ENCODE measurements at regions not wholly inside any gene's neighbourhood (a gene's known extent, or its start where the extent isn't known, plus 50 kb on each side); places are given as distances from the start of the nearest gene placed in this dataset.

DNA sequence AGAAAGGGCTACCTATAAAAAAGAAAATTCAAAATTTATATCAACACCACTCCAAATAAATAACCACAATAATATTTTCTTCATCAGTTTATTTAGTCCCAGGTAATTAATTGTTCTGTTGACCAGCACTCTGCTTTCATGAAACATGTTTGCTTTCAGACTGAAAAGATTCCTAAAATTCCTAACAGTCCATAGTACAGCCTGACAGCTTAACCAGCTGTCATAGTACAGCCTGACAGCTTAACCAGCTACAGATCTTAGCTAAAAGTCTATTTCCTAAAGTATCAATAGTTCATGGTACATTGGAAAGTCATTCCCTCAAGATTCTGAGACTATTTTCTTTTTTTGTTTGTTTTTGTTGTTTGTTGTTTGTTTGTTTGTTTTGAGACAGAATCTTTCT lies 144.1 kb upstream of the DDX53 start:
- Histone ChIP-seq H3K27me3 (ENCODE audit: control insufficient read depth in 2 of 2, insufficient read depth in 2 of 2, low read length in 2 of 2) (no peaks in the 10 kb centered on the region), H3K27ac (ENCODE audit: extremely low read depth, low read depth, low read length) (no peak overlapping the region), H3K36me3 (ENCODE audit: control insufficient read depth, insufficient read depth, low read length) (no peaks in the 10 kb centered on the region), H3K9ac (ENCODE audit: insufficient read depth in 1 of 2, low read depth in 2 of 2, low read length in 2 of 2) (no peak overlapping the region), H2AFZ (ENCODE audit: low read depth, low read length) (no peak overlapping the region), H3K9me1 (ENCODE audit: control insufficient read depth, insufficient read depth, low read length) (no peaks in the 10 kb centered on the region), H3K4me3 (no peak overlapping the region), H3K79me2 (ENCODE audit: control insufficient read depth, insufficient read depth, low read length) (no peaks in the 10 kb centered on the region), H3K4me1 (replicated peaks in 1 of 2; ENCODE audit: control insufficient read depth in 2 of 2, insufficient read depth in 2 of 2, low read length in 2 of 2) (no peaks in the 10 kb centered on the region), H4K20me1 (replicated peaks; ENCODE audit: control insufficient read depth, insufficient read depth, low read length) (no peaks in the 10 kb centered on the region), H3K4me2 (ENCODE audit: insufficient read depth, low read length) (no peak overlapping the region), H3K9me3 (replicated peaks; ENCODE audit: control insufficient read depth, insufficient read depth, low read depth, low read length) (no peaks in the 10 kb centered on the region; the same call in 1 of the 2 replicates)
- DNase-seq (ENCODE audit: extremely low read depth in 1 of 4, low spot score in 3 of 4) (no peak), ATAC-seq (no peak), FAIRE-seq (no peak)
- no peak for TF ChIP-seq CCAR2 (IDR thresholded peaks at IDR 0.05; ENCODE audit: low read depth, low read length)
- no peak for TF ChIP-seq FUS (optimal IDR thresholded peaks at IDR 0.05; ENCODE audit: low read depth, low read length)
- no peak for TF ChIP-seq U2AF2 (optimal IDR thresholded peaks at IDR 0.05; ENCODE audit: low read depth, low read length)
- TF ChIP-seq, protein P1, sequence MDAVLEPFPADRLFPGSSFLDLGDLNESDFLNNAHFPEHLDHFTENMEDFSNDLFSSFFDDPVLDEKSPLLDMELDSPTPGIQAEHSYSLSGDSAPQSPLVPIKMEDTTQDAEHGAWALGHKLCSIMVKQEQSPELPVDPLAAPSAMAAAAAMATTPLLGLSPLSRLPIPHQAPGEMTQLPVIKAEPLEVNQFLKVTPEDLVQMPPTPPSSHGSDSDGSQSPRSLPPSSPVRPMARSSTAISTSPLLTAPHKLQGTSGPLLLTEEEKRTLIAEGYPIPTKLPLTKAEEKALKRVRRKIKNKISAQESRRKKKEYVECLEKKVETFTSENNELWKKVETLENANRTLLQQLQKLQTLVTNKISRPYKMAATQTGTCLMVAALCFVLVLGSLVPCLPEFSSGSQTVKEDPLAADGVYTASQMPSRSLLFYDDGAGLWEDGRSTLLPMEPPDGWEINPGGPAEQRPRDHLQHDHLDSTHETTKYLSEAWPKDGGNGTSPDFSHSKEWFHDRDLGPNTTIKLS (IDR thresholded peaks at IDR 0.05; ENCODE audit: borderline replicate concordance, low read depth) = no peak
- TF ChIP-seq SAFB (IDR thresholded peaks at IDR 0.05; ENCODE audit: borderline replicate concordance, low read depth, low read length) = no peak
- no peak for TF ChIP-seq ZNF121 (CRISPR knock-in tag; conservative IDR thresholded peaks at IDR 0.05)
- no peak for TF ChIP-seq ZNF324 (CRISPR knock-in tag; IDR thresholded peaks at IDR 0.05)
- TF ChIP-seq, protein P2, sequence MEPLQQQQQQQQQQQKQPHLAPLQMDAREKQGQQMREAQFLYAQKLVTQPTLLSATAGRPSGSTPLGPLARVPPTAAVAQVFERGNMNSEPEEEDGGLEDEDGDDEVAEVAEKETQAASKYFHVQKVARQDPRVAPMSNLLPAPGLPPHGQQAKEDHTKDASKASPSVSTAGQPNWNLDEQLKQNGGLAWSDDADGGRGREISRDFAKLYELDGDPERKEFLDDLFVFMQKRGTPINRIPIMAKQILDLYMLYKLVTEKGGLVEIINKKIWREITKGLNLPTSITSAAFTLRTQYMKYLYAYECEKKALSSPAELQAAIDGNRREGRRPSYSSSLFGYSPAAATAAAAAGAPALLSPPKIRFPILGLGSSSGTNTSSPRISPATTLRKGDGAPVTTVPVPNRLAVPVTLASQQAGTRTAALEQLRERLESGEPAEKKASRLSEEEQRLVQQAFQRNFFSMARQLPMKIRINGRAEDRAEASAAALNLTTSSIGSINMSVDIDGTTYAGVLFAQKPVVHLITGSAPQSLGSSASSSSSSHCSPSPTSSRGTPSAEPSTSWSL (CRISPR knock-in tag; IDR thresholded peaks at IDR 0.05; ENCODE audit: borderline replicate concordance) = no peak
- no peak for TF ChIP-seq SIX5 (IDR thresholded peaks at IDR 0.05; ENCODE audit: borderline replicate concordance in 1 of 2, insufficient read depth in 1 of 2, low read depth in 1 of 2, low read length in 2 of 2)
- no peak for TF ChIP-seq ZNF583 (CRISPR knock-in tag; IDR thresholded peaks at IDR 0.05)
- no peak for TF ChIP-seq MED1 (CRISPR knock-in tag; IDR thresholded peaks at IDR 0.05; ENCODE audit: borderline replicate concordance)
- no peak for TF ChIP-seq HLTF (IDR thresholded peaks at IDR 0.05)
- TF ChIP-seq SMARCE1 (IDR thresholded peaks at IDR 0.05) = no peak
- TF ChIP-seq TRIM28 (IDR thresholded peaks at IDR 0.05) = no peak
- TF ChIP-seq L3MBTL2 (IDR thresholded peaks at IDR 0.05) = no peak
- TF ChIP-seq PHB2 (IDR thresholded peaks at IDR 0.05; ENCODE audit: low read depth) = no peak
- TF ChIP-seq CSDE1 (IDR thresholded peaks at IDR 0.05) = no peak
- TF ChIP-seq CEBPB (tag; IDR thresholded peaks at IDR 0.05) = no peak
- POLR2A ChIA-PET = no interaction called here
- intact Hi-C loops (cut with micrococcal nuclease) = no loop called here
- BruUV-seq (replicated peaks) = no TSS peak
- CTCF ChIA-PET (ENCODE audit: low intra/inter-chr PET ratio) = no interaction called here
- in situ Hi-C loops (cut with MboI) = no loop called here
